DMS153 treated with DMSO at 0.1 percent for 48 hours (cell line): ENCODE measurements at regions not wholly inside any gene's neighbourhood (a gene's known extent, or its start where the extent isn't known, plus 50 kb on each side); places are given as distances from the start of the nearest gene placed in this dataset.
"Not testable (repeated sequence)": the region's sequence is repeated elsewhere in the genome, so short reads cannot be mapped to it uniquely, and the experiment has no call there.

Source experiments
- DNase-seq: peaks from one replicate; lab custom pipeline; 2025; ENCODE audit not compliant: unreplicated experiment; lab: John Stamatoyannopoulos, UW

GRCh38 chr10:52368725-52369124 lies 54.6 kb downstream of the DKK1 start:
- DNase-seq: no peak

- not testable (repeated sequence) for DNase-seq
These were observed 60.1 kb downstream of the DKK1 start for GRCh38 chr10:52374207-52374606.

GRCh38 chr10:52376694-52377354 lies 62.7 kb downstream of the DKK1 start:
- no peak for DNase-seq

- DNase-seq: no peak
These were observed 64.0 kb downstream of the DKK1 start for GRCh38 chr10:52378124-52378523.

DNA sequence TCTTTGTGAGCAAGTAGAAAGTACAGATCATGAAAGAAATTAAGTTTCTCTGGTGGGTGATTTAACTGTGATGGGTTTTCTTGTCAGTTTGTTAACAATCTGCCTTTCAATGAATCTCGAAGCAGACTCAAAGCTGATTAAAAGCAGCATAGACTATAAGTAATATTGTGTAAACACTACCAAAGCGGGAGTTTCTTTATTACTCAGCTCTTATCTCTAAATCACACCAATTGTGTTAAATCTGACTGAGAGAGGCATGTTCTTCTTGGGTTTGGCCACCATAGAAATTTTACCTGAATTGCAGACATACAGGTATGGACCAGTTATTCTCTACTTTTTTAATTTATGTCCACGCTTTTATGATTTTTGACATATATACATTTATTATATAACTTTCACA lies 65.2 kb downstream of the DKK1 start:
- no peak for DNase-seq

GRCh38 chr10:52383088-52383487 lies 69.0 kb downstream of the DKK1 start:
- DNase-seq: no peak

GRCh38 chr10:52387744-52388143 lies 73.7 kb downstream of the DKK1 start:
- DNase-seq: no peak

DNA sequence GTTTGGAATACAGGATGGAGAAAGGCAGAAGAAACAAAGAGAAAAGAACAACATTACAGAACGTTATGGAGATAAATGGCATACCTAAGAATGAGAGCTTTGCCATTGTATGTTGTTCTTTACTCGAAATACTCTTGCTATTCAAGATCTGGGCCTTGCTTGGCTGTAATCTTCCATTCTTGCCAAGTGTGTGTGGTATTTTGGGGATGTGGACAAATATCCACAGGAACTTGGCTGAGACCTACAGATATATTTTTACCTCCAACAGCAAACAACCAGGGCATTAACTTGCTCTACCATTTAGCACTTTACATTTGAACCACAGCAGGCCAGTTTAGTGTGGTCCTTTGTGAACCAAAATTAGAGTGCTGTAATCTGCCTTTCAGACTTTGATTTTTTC lies 76.3 kb downstream of the DKK1 start:
- DNase-seq: no peak

DNA sequence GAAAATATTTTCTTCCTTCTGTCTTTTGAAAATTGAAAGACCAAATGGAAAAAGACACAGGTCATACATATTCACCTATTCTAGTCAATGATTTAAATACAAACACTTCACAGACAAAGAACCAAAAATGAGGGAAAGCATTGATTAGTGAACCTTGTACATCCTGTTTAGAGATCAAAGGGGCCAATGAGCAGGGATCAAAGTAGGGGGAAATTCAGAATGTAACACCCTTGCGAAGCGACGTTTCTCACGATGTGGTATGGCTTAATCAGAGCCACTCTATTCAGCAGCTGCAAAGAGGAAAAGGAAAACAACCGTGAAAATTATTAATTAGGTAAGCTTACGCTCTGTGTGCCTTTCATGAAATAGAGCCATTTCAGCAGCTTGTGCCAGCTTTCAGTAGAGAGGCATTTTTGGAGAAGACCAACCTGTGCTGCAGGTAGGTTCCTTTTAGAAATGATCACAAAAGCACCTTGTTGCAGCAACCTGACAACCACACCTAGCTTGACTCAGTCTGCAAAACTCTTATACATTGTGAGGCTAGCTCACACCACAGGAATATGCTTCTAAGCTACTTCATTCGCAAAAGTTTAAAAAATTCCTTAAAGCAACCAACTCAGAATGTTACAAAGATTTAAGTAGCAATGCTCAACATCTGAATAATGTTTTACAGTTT lies 78.0 kb downstream of the DKK1 start:
- no peak for DNase-seq

- DNase-seq: no peak
These were observed 80.2 kb downstream of the DKK1 start for GRCh38 chr10:52394246-52394645.

DNA sequence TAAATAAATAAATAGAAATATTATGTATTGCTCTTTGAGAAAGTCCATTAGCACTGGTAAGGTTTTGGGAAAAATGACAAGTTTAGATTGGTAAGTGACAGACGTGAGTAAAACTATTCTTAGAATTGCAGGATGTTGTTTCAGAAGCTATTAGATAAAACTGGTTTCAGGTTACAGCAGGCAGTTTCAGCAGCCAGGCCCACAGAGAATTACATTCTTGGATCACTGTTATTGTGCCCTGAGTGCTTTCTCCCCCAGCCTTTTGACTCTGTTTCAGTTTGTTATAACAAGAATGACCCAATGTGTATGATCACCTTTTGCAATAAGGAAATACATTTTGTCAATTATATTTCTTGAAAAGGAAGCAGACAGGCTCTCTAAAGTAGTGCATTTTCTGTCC lies 86.5 kb downstream of the DKK1 start:
- DNase-seq: no peak

GRCh38 chr10:52403801-52404200 lies 89.7 kb downstream of the DKK1 start:
- DNase-seq: not testable (repeated sequence)

GRCh38 chr10:52409195-52409594 lies 95.1 kb downstream of the DKK1 start:
- DNase-seq: no peak

DNA sequence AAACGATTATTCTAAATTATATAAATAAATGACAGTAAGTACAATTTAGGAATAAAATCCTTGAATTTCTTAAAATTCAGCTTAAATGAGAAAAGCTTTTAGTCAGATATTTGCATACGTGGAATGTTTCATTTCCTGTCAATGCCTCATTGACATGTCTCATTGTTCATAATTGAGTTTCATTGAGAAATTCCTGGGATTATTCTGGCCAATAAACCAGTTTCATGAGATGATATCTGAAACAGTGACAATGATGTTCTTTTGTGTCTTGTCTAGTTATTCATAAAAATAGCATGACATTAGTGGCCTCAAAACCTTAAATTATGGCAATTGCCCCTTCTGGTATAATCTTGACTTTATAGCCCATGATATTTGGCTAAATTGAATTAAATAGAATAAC lies 95.8 kb downstream of the DKK1 start:
- DNase-seq: no peak

GRCh38 chr10:52410916-52411315 lies 96.8 kb downstream of the DKK1 start:
- no peak for DNase-seq

- no peak for DNase-seq
These were observed 105.2 kb downstream of the DKK1 start for GRCh38 chr10:52419281-52419680.

- DNase-seq: no peak
These were observed 106.6 kb downstream of the DKK1 start for GRCh38 chr10:52420656-52421055.

DNA sequence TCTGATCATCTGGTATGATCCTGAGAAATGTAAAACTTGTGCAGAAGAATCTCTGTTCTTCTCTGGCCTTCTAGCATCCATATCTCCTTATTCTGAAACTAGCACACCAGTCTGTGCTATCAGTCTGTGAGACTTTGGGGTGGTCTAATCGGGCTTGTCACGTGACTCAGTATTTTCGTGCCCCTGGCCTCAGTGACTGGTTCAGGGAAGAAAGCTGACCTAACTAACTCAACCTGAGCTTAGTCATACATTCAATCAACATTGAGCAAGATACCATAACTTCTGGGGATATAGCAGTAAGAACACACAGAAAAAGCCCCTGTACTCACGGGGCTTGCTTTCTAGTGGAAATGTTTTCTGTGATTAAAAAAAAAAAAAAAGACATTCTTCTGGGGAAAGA lies 109.3 kb downstream of the DKK1 start:
- DNase-seq: no peak

DNA sequence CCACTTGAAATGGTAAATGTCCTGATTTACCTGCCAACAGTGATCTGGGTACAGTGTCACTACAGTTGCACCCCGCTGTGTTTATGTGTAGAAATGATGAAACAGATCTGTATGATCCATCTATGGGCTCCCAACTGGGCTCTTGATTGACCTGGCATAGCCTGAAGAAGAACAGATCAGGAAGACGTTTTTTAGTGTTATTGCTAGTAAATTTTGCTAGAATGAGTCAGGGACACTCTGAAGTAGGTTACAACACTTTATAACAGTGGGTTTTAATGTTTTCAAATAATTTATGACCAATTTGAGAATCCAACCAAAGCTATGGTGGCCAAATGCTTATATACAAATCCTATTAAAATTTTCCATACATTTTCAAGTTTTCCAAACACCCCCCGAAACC lies 110.3 kb downstream of the DKK1 start:
- DNase-seq: no peak

DNA sequence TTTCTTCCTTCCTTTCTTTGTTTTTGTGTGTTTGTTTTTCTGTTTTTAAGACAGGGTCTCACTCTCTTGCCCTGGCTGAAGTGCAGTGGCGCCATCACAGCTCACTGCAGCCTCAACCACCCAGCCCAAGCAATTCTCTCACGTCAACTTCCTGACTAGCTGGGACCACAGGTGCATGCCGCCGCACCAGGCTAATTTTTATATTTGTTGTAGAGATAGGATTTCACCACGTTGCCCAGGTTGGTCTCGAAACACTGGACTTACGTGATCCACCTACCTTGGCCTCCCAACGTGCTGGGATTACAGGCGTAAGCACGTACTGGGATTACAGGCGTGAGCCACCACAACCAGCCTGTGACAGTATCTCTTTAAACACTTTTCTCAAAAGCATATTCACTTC lies 120.7 kb downstream of the DKK1 start:
- DNase-seq: no peak

GRCh38 chr10:52436664-52437063 lies 122.6 kb downstream of the DKK1 start:
- no peak for DNase-seq

GRCh38 chr10:52437205-52437646 lies 123.1 kb downstream of the DKK1 start:
- DNase-seq: no peak

- DNase-seq: no peak
These were observed 124.0 kb downstream of the DKK1 start for GRCh38 chr10:52438119-52438518.
